GM21619 (cell line): ENCODE measurements at regions not wholly inside any gene's neighbourhood (a gene's known extent, or its start where the extent isn't known, plus 50 kb on each side); places are given as distances from the start of the nearest gene placed in this dataset.

ENCODE experiments used
- ATAC-seq: cut with Tn5 transposase; IDR thresholded peaks from one replicate; pipeline ENCODE4 v1.9.1; 2021; ENCODE audit not compliant: unreplicated experiment

- ATAC-seq: no peak
Measured at GRCh38 chr1:30412241-30413110, 310.9 kb downstream of the MATN1 start.

GRCh38 chr1:30411206-30411605, 312.2 kb downstream of the MATN1 start:
- no peak for ATAC-seq

- no peak for ATAC-seq
Measured at GRCh38 chr1:30410153-30410851, 313.1 kb downstream of the MATN1 start.

GRCh38 chr1:30409476-30410152, 313.8 kb downstream of the MATN1 start:
- no peak for ATAC-seq

GRCh38 chr1:30407865-30408580, 315.4 kb downstream of the MATN1 start:
- ATAC-seq: no peak

- ATAC-seq: no peak
Measured at GRCh38 chr1:30406996-30407864, 316.2 kb downstream of the MATN1 start.

- ATAC-seq: no peak
Measured at GRCh38 chr1:30405631-30406212, 317.7 kb downstream of the MATN1 start.

GRCh38 chr1:30405081-30405480, 318.3 kb downstream of the MATN1 start:
- ATAC-seq: no peak

GRCh38 chr1:30404341-30404740, 319.0 kb downstream of the MATN1 start:
- ATAC-seq: no peak

GRCh38 chr1:30403726-30404125, 319.7 kb downstream of the MATN1 start:
- no peak for ATAC-seq

GRCh38 chr1:30403061-30403645, 320.2 kb downstream of the MATN1 start:
- ATAC-seq: no peak

GRCh38 chr1:30402031-30402430, 321.4 kb downstream of the MATN1 start:
- ATAC-seq: no peak

GRCh38 chr1:30400507-30400906, 322.9 kb downstream of the MATN1 start:
- ATAC-seq: no peak

- no peak for ATAC-seq
Measured at GRCh38 chr1:30399026-30399425, 324.4 kb downstream of the MATN1 start.

- ATAC-seq: no peak
Measured at GRCh38 chr1:30397576-30397975, 325.8 kb downstream of the MATN1 start.

- no peak for ATAC-seq
Measured at GRCh38 chr1:30395631-30396030, 327.8 kb downstream of the MATN1 start.

GRCh38 chr1:30388386-30388785, 335.0 kb downstream of the MATN1 start:
- ATAC-seq: no peak

GRCh38 chr1:30386156-30386926, 337.0 kb downstream of the MATN1 start:
- no peak for ATAC-seq
